KMS-11 (cell line): ENCODE measurements at regions not wholly inside any gene's neighbourhood (a gene's known extent, or its start where the extent isn't known, plus 50 kb on each side); places are given as distances from the start of the nearest gene placed in this dataset.

ENCODE experiments used
- H2AFZ ChIP-seq: fragments of 200-600 bp; sonication (generic); 2 replicates; pipeline ENCODE4 v1.6.1; 2016; ENCODE audit warnings: antibody characterized with exemption, mixed run types, low read depth
- H3K27ac ChIP-seq: fragments of 200-600 bp; sonication (generic); 2 replicates; pipeline ENCODE4 v1.6.1; 2016; ENCODE audit warnings: mild to moderate bottlenecking, mixed run types
- H3K27me3 ChIP-seq: fragments of 200-600 bp; sonication (generic); 2 replicates; pipeline ENCODE4 v1.6.1; 2017; ENCODE audit warnings: mild to moderate bottlenecking, low read depth, mixed run types, moderate library complexity; ENCODE audit not compliant: insufficient read depth
- H3K36me3 ChIP-seq: fragments of 200-600 bp; sonication (generic); 2 replicates; pipeline ENCODE4 v1.6.1; 2017; ENCODE audit warnings: mild to moderate bottlenecking, mixed run types; ENCODE audit not compliant: insufficient read depth
- H3K4me1 ChIP-seq: fragments of 200-600 bp; sonication (generic); 2 replicates; pipeline ENCODE4 v1.6.1; 2016; ENCODE audit warnings: mild to moderate bottlenecking, low read depth, mixed run types; ENCODE audit not compliant: poor library complexity, severe bottlenecking
- H3K4me2 ChIP-seq: fragments of 200-600 bp; sonication (generic); 2 replicates; pipeline ENCODE4 v1.7.0; 2016; ENCODE audit warnings: mild to moderate bottlenecking, mixed run types
- H3K4me3 ChIP-seq: fragments of 200-600 bp; sonication (generic); IDR thresholded peaks from 2 replicates; pipeline ENCODE4 v1.6.1; 2017; ENCODE audit warnings: low read depth, low read length, mixed read lengths; ENCODE audit not compliant: insufficient read depth
- H3K79me2 ChIP-seq: fragments of 200-600 bp; sonication (generic); 2 replicates; pipeline ENCODE4 v1.6.1; 2016; ENCODE audit warnings: low read depth, mixed run types; ENCODE audit not compliant: insufficient read depth
- H3K9ac ChIP-seq: fragments of 200-600 bp; sonication (generic); 2 replicates; pipeline ENCODE4 v1.6.1; 2016; ENCODE audit warnings: mild to moderate bottlenecking, mixed run types
- H4K20me1 ChIP-seq: fragments of 200-600 bp; sonication (generic); 2 replicates; pipeline ENCODE4 v1.6.1; 2016; ENCODE audit warnings: mild to moderate bottlenecking, mixed run types; ENCODE audit not compliant: insufficient read depth
- CTCF ChIP-seq: fragments of 200-600 bp; sonication (generic); conservative IDR thresholded peaks from 2 replicates; pipeline ENCODE4 v1.6.1; 2017; ENCODE audit warnings: low read depth, mild to moderate bottlenecking, antibody characterized with exemption, low read length, moderate library complexity, mixed read lengths

GRCh38 chr10:8229153-8229552 is 174.7 kb downstream of the GATA3 start:
- Histone ChIP-seq H3K4me2 (no peak overlapping the region), H4K20me1 (no peaks in the 10 kb centered on the region), H3K27me3 (no peaks in the 10 kb centered on the region), H2AFZ (no peak overlapping the region), H3K9ac (no peak overlapping the region), H3K27ac (no peak overlapping the region), H3K4me3 (no peak overlapping the region), H3K4me1 (no peaks in the 10 kb centered on the region), H3K79me2 (no peaks in the 10 kb centered on the region), H3K36me3 (no peaks in the 10 kb centered on the region)
- TF ChIP-seq CTCF = no peak

GRCh38 chr10:8230902-8231301 is 176.4 kb downstream of the GATA3 start:
- Histone ChIP-seq H2AFZ (no peak overlapping the region), H3K36me3 (no peaks in the 10 kb centered on the region), H3K4me1 (no peaks in the 10 kb centered on the region), H3K4me2 (no peak overlapping the region), H3K27me3 (no peaks in the 10 kb centered on the region), H3K79me2 (no peaks in the 10 kb centered on the region), H3K27ac (no peak overlapping the region), H4K20me1 (no peaks in the 10 kb centered on the region), H3K9ac (no peak overlapping the region), H3K4me3 (no peak overlapping the region)
- no peak for TF ChIP-seq CTCF

GRCh38 chr10:8233049-8233448 is 178.6 kb downstream of the GATA3 start:
- no peak overlapping the region for H3K9ac ChIP-seq
- no peaks in the 10 kb centered on the region for H3K79me2 ChIP-seq
- no peak for TF ChIP-seq CTCF
- no peak overlapping the region for H3K4me2 ChIP-seq
- no peak overlapping the region for H2AFZ ChIP-seq
- no peaks in the 10 kb centered on the region for H3K36me3 ChIP-seq
- H3K4me1 ChIP-seq = no peaks in the 10 kb centered on the region
- no peaks in the 10 kb centered on the region for H3K27me3 ChIP-seq
- no peak overlapping the region for H3K27ac ChIP-seq
- H4K20me1 ChIP-seq = no peaks in the 10 kb centered on the region
- H3K4me3 ChIP-seq = no peak overlapping the region

- no peaks in the 10 kb centered on the region for H3K36me3 ChIP-seq
- H3K4me3 ChIP-seq = no peak overlapping the region
- no peak for TF ChIP-seq CTCF
- H3K9ac ChIP-seq = no peak overlapping the region
- no peak overlapping the region for H2AFZ ChIP-seq
- no peaks in the 10 kb centered on the region for H4K20me1 ChIP-seq
- H3K4me1 ChIP-seq = no peaks in the 10 kb centered on the region
- no peaks in the 10 kb centered on the region for H3K27me3 ChIP-seq
- H3K4me2 ChIP-seq = no peak overlapping the region
- no peaks in the 10 kb centered on the region for H3K79me2 ChIP-seq
- H3K27ac ChIP-seq = no peak overlapping the region
Observed at GRCh38 chr10:8233832-8234259, 179.4 kb downstream of the GATA3 start.
